ENCODE measurements at regions not wholly inside any gene's neighbourhood (a gene's known extent, or its start where the extent isn't known, plus 50 kb on each side); places are given as distances from the start of the nearest gene placed in this dataset.

- no peak for TF ChIP-seq CTCF (IDR thresholded peaks at IDR 0.05)
- Mint-ChIP-seq H3K4me1 (no peaks in the 10 kb centered on the region), H3K27ac (no peak overlapping the region), H3K4me3 (no peak overlapping the region), H3K36me3 (ENCODE audit: low read depth) (no peaks in the 10 kb centered on the region), H3K27me3 (peaks cover 13% of the 10 kb centered on the region), H3K9me3 (no peaks in the 10 kb centered on the region)
- DNase-seq (no peak), ATAC-seq (ENCODE audit: low read depth) (no peak)
- POLR2A ChIA-PET, result no interaction called here
- CTCF ChIA-PET, result no interaction called here
- intact Hi-C loops (cut with micrococcal nuclease), result no loop called here
Measured at GRCh38 chr12:66929121-66929520, 250.2 kb upstream of the GRIP1 start.

- Mint-ChIP-seq H3K27ac (no peak overlapping the region), H3K36me3 (ENCODE audit: low read depth) (no peaks in the 10 kb centered on the region), H3K9me3 (no peaks in the 10 kb centered on the region), H3K27me3 (peaks cover 19% of the 10 kb centered on the region), H3K4me1 (no peaks in the 10 kb centered on the region), H3K4me3 (no peak overlapping the region)
- ATAC-seq (ENCODE audit: low read depth), result no peak
- CTCF ChIA-PET, result no interaction called here
- POLR2A ChIA-PET, result no interaction called here
- DNase-seq, result no peak
- intact Hi-C loops (cut with micrococcal nuclease), result no loop called here
- no peak for TF ChIP-seq CTCF (IDR thresholded peaks at IDR 0.05)
Measured at GRCh38 chr12:66931091-66931490, 252.2 kb upstream of the GRIP1 start.

- H3K36me3 Mint-ChIP-seq (ENCODE audit: low read depth), result no peaks in the 10 kb centered on the region
- no peaks in the 10 kb centered on the region for H3K9me3 Mint-ChIP-seq
- no peak for TF ChIP-seq CTCF (IDR thresholded peaks at IDR 0.05)
- H3K27me3 Mint-ChIP-seq, result peaks cover 19% of the 10 kb centered on the region
- no peak overlapping the region for H3K27ac Mint-ChIP-seq
- H3K4me1 Mint-ChIP-seq, result no peaks in the 10 kb centered on the region
- POLR2A ChIA-PET, result interaction anchor here (0.6 kb wide), 1 partner anchor 9 kb away, joined by 3 read pairs; no protein-coding TSS in a partner anchor
- H3K4me3 Mint-ChIP-seq, result no peak overlapping the region
- intact Hi-C loops (cut with micrococcal nuclease), result no loop called here
- DNase-seq (no peak), ATAC-seq (ENCODE audit: low read depth) (no peak)
- CTCF ChIA-PET, result no interaction called here
Measured at GRCh38 chr12:66932126-66932525, 253.2 kb upstream of the GRIP1 start.

DNA sequence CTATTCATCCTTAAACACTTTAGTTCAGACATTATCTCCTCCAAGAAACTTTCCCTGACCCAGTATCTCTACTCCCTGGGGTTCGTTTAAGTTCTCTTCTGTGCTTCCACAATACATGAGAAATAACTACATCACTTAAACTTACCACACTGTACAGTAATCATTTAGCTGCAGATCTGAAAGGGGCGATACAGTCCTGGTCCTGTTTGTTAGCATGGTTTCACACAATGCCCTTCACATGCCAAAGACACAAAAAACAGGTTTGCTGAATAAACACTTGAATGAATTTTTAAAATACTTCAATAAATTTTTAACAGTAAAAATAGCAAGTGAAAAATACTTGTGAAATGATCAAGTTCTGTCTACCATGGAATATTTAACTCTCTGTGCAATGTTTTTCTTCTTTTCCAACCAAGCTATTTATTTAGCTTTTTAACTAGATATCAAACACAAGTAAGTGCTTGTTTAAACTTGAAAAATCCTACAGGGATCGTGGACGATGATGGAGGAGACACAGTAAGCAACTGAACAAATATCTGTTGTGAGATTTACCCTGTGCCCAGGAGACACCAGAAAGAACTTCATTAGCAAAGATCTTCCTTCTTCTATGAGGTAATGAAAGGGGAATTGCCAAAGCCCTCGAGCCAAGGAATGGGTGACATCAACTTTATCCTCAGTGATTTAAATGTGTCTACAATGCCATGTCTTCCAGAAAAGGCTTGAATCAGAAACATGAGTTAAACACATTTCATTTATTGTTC, 255.6 kb upstream of the GRIP1 start:
- Mint-ChIP-seq H3K36me3 (ENCODE audit: low read depth) (no peaks in the 10 kb centered on the region), H3K27me3 (peaks cover 21% of the 10 kb centered on the region), H3K4me3 (no peak overlapping the region), H3K27ac (no peak overlapping the region), H3K4me1 (no peaks in the 10 kb centered on the region), H3K9me3 (no peaks in the 10 kb centered on the region)
- no peak for TF ChIP-seq CTCF (IDR thresholded peaks at IDR 0.05)
- ChIA-PET POLR2A (no interaction called here), CTCF (no interaction called here)
- intact Hi-C loops (cut with micrococcal nuclease), result no loop called here
- ATAC-seq (ENCODE audit: low read depth) (no peak), DNase-seq (no peak)

- ATAC-seq (ENCODE audit: low read depth) (no peak), DNase-seq (no peak)
- intact Hi-C loops (cut with micrococcal nuclease), result no loop called here
- Mint-ChIP-seq H3K9me3 (no peaks in the 10 kb centered on the region), H3K4me3 (no peak overlapping the region), H3K27me3 (peaks cover 6% of the 10 kb centered on the region), H3K36me3 (ENCODE audit: low read depth) (no peaks in the 10 kb centered on the region), H3K4me1 (no peaks in the 10 kb centered on the region), H3K27ac (no peak overlapping the region)
- TF ChIP-seq CTCF (IDR thresholded peaks at IDR 0.05), result no peak
- ChIA-PET CTCF (no interaction called here), POLR2A (no interaction called here)
Measured at GRCh38 chr12:66941150-66941549, 262.3 kb upstream of the GRIP1 start.
